ENCODE measurements at regions not wholly inside any gene's neighbourhood (a gene's known extent, or its start where the extent isn't known, plus 50 kb on each side); places are given as distances from the start of the nearest gene placed in this dataset.

DNA sequence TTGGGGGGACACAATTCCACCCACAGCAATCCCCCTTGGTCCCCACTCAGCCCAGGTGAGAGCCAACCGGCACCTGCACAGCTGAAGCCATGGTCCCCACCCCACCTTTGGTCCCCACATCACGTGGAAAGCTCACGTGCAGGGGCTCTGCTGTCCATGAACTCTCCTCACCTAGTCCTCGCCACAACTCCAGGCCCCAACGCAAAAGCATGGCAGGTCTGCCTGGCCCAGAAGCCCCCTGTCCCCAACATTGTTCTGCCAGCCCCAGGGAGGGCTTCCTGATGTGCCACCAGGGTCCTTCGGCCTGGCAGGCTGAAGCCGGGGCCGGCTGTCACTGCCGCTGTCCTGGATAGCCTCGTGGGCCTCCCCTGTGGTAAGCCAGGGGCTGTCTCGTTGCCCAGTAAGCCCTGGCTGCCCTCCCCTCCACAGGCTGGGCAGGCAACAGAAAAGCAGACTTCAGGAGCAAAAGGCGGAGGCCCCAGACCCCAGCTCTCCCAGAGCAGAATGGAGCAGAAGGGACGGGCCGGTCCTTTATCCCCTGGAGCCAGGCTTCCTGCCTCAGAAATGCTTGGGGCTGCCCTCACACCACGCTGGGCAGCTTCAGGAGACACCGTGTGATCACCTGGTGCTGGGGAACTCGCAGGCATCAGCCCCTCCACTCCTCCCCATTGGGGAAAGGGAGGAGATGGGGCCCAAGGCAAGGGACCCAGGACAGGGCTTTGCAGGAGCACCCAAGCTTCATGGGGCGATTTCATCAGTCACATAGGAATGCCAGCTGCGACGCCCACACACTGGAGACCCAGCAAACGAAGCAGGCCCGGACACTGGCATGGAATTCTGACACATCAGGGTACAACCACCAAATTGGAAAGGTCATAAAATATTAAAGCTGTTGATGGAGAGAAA is 103.7 kb downstream of the ADRA2C start:
- TF ChIP-seq, protein P1, sequence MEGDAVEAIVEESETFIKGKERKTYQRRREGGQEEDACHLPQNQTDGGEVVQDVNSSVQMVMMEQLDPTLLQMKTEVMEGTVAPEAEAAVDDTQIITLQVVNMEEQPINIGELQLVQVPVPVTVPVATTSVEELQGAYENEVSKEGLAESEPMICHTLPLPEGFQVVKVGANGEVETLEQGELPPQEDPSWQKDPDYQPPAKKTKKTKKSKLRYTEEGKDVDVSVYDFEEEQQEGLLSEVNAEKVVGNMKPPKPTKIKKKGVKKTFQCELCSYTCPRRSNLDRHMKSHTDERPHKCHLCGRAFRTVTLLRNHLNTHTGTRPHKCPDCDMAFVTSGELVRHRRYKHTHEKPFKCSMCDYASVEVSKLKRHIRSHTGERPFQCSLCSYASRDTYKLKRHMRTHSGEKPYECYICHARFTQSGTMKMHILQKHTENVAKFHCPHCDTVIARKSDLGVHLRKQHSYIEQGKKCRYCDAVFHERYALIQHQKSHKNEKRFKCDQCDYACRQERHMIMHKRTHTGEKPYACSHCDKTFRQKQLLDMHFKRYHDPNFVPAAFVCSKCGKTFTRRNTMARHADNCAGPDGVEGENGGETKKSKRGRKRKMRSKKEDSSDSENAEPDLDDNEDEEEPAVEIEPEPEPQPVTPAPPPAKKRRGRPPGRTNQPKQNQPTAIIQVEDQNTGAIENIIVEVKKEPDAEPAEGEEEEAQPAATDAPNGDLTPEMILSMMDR (IDR thresholded peaks at IDR 0.05; ENCODE audit: control extremely low read depth, extremely low read depth, low read depth, missing control alignments): no peak
- ChIA-PET POLR2A (no interaction called here), CTCF (no interaction called here)
- DNase-seq (ENCODE audit: extremely low spot score): no peak

DNA sequence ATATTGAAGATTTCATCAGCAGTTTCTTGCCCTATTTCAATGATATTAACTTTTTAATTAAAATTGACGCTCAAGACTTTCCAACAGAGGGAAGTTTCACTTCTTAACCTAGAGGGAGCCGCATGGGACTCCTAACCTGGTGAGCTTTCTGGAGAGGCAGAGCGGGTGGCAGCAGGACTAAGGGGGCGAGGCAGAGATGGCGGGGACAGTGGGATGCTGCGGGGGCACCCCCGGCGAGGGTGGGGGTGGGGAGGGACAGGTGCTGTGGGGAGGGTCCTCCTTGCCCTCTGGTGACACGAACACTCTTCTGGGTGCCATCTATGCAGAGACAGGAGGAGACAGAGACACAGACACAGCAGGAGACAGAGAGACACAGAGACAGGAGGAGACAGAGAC is 104.4 kb downstream of the ADRA2C start:
- TF ChIP-seq, protein P1 (IDR thresholded peaks at IDR 0.05; ENCODE audit: control extremely low read depth, extremely low read depth, low read depth, missing control alignments): no peak
- DNase-seq (ENCODE audit: extremely low spot score): no peak
- CTCF ChIA-PET: no interaction called here
- POLR2A ChIA-PET: no interaction called here

DNA sequence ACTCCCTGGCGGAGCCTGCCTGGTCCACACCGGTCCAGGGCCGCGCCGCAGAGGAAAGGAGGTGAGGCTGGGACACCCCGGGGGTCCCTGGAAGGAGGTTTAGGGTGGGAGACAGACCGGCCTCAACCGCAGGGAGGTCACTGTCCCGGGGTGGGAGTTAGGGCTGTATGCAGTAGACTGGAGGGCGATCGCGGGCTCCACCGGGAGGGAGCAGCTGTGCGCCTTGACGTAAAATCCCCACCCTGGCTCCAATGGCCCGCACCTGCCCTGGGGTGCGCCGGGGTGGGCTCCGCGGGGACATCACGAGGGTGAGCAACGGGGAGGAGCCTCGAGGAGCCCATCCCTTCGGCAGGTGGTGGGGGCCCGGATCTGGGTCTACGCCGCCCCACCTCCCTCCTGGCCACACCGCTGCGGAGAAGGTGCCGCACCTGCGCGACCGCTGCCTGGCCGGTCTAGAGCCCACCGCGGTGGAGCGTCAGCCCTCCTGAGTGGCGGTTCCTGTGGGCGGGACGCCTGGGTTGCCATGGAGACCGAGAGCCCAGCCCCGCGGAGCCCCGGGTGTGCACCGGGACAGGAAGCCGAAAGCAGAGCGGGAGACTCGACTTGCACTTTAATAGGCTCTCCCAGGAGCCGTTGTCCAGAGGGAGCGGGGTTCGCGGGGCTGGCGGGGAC is 105.1 kb downstream of the ADRA2C start:
- ChIA-PET POLR2A (no interaction called here), CTCF (no interaction called here)
- DNase-seq (ENCODE audit: extremely low spot score): no peak
- TF ChIP-seq, protein P1 (IDR thresholded peaks at IDR 0.05; ENCODE audit: control extremely low read depth, extremely low read depth, low read depth, missing control alignments): no peak

DNA sequence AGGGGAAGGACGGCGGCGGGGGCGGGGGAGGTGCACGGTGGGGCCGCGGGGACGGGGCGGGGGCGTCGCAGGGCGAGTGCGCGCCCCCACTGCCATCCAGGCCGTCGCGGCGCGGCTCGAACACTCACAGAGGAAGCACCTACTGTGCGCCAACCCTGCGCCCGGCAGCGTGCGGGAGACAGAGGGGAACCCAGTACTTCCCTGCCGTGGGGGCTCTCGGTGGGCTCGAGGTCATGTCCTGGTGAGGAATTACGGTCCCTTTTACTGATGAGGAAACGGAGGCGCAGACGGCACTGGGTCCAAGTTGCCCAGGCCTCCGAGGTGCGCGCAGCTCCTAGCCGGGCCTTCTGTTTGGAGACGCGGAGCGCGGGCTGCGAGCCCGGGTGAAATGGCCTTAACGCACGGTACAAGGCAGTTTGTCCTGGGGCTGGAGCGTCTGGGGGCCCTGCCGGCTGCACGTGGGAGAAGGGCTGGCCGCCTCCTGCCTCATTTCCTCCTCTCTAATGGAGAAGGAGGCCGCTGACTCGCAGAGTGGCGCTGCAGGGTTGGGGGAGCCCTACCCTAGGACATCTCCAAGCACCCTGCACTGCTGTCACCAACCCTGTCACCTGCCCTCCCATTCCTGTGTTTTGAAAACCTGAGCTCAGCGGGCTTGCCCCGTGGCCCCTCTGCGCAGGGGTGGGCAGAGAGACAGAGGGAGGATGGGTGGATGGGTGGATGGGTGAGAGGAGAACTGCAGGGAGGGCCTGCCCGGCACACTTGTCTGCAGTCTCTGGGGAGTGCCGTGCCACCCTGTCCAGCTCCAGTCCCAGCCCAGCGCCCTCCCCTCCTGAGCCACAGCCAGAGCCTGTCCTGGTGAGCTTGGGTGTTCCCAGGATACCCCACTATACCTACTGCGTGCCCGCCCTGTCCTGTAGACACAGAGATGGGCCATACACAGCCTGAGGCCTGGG is 106.0 kb downstream of the ADRA2C start:
- TF ChIP-seq, protein P1 (IDR thresholded peaks at IDR 0.05; ENCODE audit: control extremely low read depth, extremely low read depth, low read depth, missing control alignments): no peak
- CTCF ChIA-PET: no interaction called here
- POLR2A ChIA-PET: no interaction called here
- DNase-seq (ENCODE audit: extremely low spot score): no peak

DNA sequence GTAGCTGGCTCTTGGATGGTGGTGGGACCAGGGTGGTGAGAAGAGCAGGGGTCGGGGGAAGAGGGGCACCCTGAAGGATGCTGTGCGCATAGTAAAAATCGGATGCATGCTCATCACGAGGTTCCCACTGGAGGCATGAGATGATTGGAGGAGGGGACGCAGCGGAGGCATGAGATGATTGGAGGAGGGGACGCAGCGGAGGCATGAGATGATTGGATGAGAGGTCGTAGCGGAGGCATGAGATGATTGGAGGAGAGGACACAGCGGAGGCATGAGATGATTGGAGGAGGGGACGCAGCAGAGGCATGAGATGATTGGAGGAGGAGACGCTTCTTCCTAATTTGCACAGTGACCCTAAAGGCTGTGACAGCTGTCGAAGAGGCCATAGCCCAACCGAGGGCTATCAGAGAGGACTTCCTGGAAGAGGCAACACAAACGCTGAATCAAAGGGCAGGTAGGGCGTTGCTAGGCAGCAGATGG is 106.7 kb downstream of the ADRA2C start:
- ChIA-PET POLR2A (no interaction called here), CTCF (no interaction called here)
- DNase-seq (ENCODE audit: extremely low spot score): no peak
- TF ChIP-seq, protein P1 (IDR thresholded peaks at IDR 0.05; ENCODE audit: control extremely low read depth, extremely low read depth, low read depth, missing control alignments): no peak

DNA sequence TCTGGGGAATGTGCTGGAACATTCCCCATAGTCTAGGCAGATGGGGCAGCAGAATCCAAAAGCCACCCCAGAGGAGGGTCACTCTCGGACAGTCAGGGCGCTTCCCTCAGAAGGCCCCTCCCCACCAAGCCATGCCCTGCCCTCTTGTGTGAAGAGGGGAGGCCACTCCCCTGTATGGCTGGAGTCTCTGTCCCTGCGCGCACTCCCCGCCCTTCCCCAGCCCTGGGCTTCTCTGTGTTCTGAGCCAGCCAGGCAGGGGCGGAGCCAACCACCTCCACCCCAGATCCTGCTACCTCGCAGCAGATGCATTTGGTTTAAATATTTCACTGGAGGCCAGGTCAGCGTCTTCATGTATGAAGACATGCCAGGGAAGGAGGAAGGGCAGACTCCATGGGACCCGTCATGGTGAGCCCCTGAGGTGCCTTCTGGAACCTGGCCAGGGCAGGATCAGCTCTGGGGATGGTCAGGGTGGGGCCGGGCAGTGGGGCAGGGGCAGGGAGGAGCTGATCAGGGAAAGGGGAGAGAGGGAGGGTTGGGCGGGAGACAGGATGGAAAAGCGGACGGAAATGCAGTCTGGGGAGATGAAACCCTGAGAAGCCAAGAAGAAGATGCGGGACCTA is 107.3 kb downstream of the ADRA2C start:
- no peak for DNase-seq (ENCODE audit: extremely low spot score)
- ChIA-PET POLR2A (no interaction called here), CTCF (no interaction called here)
- TF ChIP-seq, protein P1 (IDR thresholded peaks at IDR 0.05; ENCODE audit: control extremely low read depth, extremely low read depth, low read depth, missing control alignments): no peak
